ENCODE measurements at regions not wholly inside any gene's neighbourhood (a gene's known extent, or its start where the extent isn't known, plus 50 kb on each side); places are given as distances from the start of the nearest gene placed in this dataset.
A peak's percentile ranks its signal among the peaks of the same experiment; 100 is the strongest.

- DNase-seq, result peak; percentile 87 to 88
These were observed 186.7 kb upstream of the VGLL2 start for GRCh38 chr6:117078624-117079023.

- no peak for DNase-seq
These were observed 185.4 kb upstream of the VGLL2 start for GRCh38 chr6:117079951-117080350.

- DNase-seq, result no peak
These were observed 175.8 kb upstream of the VGLL2 start for GRCh38 chr6:117089604-117090003.

GRCh38 chr6:117110146-117110545, 155.2 kb upstream of the VGLL2 start:
- no peak for DNase-seq

- DNase-seq, result no peak
These were observed 154.6 kb upstream of the VGLL2 start for GRCh38 chr6:117110737-117111136.

DNA sequence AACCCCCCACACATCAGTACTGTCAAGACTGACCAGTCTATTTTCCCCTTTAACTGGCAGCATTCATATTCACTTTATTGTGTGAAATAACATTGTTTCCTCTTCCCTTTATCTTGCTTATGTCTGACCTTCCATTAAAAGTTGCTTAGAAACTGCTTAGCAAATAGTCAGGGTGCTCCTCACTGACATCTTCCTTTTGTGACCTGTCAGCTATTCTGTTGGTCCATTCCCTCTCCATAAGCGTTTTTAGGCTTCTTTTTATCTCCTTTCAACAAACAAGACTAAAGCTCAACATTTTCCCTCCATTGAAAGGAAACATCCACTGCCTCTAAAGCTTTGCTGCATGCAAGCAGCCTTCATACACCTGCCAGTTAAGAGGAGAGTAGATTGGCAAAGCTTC, 147.7 kb upstream of the VGLL2 start:
- DNase-seq, result no peak

- DNase-seq, result no peak
These were observed 146.9 kb upstream of the VGLL2 start for GRCh38 chr6:117118490-117118889.

DNA sequence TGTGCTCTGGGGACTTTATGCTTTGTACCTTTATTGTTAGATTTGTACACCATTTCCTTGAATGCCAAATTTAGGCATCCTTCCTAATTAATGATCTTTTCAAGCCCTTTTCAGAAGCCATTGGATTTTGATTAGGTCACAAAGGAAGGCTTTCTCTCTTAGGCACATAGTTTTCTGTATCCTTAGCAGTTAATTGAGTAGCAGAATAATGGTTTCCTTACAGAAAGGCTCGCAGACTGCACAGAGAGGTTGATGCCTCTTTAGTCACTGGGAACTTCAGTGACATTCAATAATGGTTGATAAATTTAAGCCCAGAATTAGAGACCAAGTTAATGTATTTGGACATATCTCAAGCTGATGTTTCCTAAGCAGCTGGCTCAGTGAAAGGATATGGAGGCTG, 139.1 kb upstream of the VGLL2 start:
- no peak for DNase-seq

DNA sequence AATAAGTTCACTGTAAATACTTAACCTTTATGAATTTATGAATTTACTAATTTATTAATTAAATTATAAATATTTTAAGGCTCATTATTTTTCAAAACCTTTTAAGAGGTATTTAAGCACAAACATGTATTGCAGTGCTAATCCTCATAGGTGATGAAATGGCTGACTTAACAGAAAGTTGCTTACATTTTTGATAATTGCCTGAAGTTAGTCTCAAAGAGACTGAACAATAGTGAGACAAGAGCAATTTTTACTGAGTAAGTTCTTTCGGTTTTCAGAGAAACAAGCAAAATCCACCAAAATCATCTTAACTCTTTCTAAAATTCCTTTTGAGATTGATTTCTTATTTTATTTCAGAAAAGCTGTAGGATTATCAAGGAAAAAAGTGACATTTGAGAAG, 137.3 kb upstream of the VGLL2 start:
- no peak for DNase-seq

- DNase-seq, result no peak
These were observed 135.2 kb upstream of the VGLL2 start for GRCh38 chr6:117130125-117130524.

DNA sequence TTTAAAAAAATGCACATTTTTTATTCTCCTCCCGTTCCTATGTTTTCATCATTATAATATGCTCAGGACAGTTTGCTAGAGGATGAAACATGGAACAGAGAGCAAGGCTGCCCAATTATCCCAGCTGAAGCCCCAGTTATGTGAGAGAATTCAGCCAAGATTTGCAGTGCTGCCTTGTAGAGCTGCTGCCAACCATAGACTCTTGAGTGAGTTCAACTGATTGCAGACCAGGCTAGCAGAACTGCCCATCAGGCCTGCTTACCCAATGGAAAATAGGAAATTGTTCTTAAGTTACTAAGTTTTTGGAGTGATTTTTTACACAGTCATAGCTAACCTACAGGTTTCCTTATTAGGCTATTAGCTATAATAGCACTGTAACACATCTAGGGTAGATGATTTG, 128.7 kb upstream of the VGLL2 start:
- no peak for DNase-seq

GRCh38 chr6:117137711-117138110, 127.6 kb upstream of the VGLL2 start:
- no peak for DNase-seq

DNA sequence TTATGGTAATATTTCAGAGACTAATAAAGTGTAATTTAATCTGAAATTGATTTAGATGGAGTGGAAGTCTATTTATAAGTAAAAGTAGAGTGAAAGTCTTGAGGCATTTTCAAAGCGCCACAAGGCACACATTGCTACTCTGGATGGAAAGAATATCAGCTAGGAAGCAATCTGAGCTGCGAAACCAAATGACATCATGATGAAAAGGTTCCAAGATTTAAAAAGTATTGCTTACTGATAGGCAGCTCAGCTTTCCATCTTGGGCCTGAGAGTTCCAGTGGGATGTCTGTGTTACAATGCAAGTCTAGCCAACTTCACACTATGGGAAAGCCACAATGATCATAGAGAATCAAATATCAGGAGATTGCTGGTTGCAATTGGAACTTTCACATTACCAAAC, 126.9 kb upstream of the VGLL2 start:
- DNase-seq, result no peak

DNA sequence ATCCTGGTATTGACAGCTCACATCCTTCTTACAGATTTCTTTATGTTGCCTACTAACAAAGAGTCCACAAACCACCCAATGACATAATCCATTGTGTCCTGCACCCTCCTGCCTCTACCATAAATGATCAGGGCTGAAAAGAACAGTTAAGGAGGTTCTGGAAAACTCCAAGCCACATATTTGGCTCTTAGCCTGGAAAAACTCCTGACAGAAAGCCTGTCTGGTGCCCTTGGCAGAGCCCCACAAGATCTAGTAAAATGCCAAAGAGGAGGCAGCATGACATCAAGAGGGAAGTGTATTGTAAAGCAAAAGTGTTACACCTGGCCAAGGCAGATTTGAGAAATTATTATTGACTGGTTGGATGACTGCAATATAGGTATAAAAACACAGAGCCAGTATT, 126.4 kb upstream of the VGLL2 start:
- no peak for DNase-seq

GRCh38 chr6:117142142-117142541, 123.2 kb upstream of the VGLL2 start:
- no peak for DNase-seq

DNA sequence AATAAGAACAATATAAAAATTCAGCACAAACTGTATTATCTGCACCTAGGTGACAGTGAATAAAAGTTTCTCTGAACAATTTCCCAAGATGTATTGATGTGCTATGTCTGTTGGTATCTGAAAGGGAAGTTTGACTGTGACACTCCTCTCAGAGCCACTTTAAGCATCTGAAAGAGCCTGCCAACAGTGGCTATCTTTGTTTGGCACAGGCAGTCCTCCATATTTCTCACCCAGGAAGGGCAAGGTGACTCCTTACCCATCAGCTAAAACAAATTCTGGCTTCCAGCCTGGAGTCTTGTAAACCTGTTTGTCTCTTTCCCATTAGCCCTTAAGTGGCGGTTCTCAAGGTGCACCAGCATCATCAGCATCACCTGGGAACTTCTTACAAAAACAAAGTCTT, 122.4 kb upstream of the VGLL2 start:
- no peak for DNase-seq

DNA sequence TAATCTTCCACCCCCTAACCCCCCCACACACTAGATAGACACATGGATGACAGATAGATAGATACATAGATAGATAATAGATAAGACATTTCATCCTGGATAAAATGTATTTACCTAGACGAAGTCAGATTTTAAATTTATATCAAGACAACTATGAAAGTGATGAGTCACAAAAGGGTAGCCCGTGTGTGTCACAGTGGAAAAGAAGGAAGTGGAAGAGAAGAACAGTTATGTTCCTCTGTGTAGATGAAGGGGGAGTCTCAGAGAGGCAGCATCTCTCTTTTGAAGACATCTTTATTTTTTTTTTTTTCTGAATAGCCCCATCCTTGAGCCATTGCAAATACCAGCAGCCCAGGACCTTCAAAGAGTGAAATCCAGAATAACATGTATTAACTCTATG, 121.7 kb upstream of the VGLL2 start:
- no peak for DNase-seq

DNA sequence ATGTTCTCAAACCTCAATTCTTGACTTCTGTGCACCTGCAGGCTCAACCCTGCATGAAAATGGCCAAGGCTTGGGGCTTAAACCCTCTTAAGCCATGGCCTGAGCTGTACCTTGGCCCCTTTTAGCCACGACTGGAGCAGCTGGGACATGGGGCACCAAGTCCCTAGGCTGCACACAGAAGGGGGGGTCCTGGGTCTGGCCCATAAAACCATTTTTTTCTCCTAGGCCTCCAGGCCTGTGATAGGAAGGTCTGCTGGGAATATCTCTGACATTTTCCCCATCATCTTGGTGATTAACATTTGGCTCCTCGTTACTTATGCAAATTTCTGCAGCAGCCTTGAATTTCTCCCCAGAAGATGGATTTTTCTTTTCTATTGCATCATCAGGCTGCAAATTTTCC, 119.4 kb upstream of the VGLL2 start:
- no peak for DNase-seq

DNA sequence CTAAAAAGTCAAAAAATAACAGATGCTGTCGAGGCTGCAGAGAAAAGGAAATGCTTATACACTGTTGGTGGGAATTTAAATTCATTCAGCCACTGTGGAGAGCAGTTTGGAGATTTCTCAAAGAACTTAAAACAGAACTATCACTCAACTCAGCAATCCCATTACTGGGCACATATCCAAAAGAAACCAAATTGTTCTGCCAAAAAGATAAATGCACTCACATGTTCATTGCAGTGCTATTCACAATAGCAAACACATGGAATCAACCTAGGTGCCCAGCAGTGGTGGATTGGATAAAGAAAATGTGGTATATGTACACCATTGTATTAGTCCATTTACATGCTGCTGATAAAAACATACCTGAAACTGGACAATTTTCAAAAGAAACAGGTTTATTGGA, 116.0 kb upstream of the VGLL2 start:
- no peak for DNase-seq

- no peak for DNase-seq
These were observed 108.6 kb upstream of the VGLL2 start for GRCh38 chr6:117156741-117157140.

DNA sequence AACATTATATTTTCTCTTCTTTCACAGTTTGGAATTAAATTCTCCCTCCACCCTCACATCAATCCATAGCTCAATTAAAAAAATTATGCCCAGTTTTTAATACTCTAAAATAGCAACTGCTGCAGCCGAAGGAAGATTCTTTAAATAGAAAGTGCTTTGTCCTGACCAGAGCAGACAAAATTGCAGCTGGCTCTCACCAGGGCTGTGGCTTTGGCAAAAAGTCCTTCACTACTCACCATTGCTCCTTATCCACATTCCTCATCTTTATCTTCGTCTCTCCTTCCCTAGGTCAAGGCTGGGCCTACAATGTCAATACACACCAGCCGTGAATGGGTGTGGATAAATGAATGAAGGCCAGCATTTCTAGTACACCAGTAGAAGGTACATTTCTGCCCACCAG, 107.9 kb upstream of the VGLL2 start:
- no peak for DNase-seq

DNA sequence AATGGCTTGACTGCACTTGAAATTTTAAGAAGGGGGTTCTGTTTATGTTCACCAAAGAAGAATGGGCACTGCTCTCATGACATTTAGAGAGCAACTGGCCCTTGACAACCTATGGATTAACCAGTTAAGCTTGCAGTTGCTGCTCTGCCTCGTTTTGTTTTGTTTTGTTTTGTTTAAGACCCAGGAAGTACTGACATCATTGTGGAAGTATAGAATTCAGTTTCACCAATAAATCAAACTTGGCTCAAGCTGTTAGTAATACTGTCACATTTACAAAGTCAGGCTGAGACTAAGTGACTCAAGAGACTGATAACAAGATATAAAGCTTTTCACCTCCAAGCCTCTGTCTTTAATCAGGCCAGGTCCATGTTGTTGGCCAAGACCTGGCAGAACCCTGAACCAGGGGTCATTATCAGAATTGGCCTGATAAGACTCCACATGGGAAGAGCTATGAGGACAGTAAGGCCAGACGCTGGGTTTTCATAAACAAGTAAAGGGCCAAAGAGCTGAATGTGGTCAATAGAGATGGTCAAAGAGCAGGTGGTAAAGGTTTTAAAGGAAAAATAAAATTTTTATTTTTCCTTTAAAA, 99.4 kb upstream of the VGLL2 start:
- DNase-seq, result no peak

- DNase-seq, result no peak
These were observed 97.7 kb upstream of the VGLL2 start for GRCh38 chr6:117167520-117168271.

GRCh38 chr6:117168296-117169063, 96.9 kb upstream of the VGLL2 start:
- DNase-seq, result no peak
